Thoracic aorta (tissue), 2 donors: ENCODE measurements at regions not wholly inside any gene's neighbourhood (a gene's known extent, or its start where the extent isn't known, plus 50 kb on each side); places are given as distances from the start of the nearest gene placed in this dataset.
A peak's percentile ranks its signal among the peaks of the same experiment; 100 is the strongest.

Experiments used
- ATAC-seq: fragments of 150-250 bp; one replicate; pipeline ENCODE4 v1.8.0; 2017; ENCODE audit warnings: low read depth; ENCODE audit not compliant: insufficient number of reproducible peaks, low FRiP score
- DNase-seq: peaks from one replicate; pipeline ENCODE4 v3.0.0-alpha.2; 2020; ENCODE audit warnings: low spot score
- H3K27ac ChIP-seq, 2 donors: fragments of 200-600 bp; sonication (generic); 1 replicate in 1 of 2; 2 replicates in 1 of 2; pipeline ENCODE4 v1.5.1; 2016; ENCODE audit warnings: mild to moderate bottlenecking in 2 of 2, moderate library complexity in 2 of 2
- H3K27me3 ChIP-seq: fragments of 200-600 bp; sonication (generic); replicated peaks from 2 replicates; pipeline ENCODE4 v1.6.0; 2016; ENCODE audit warnings: mild to moderate bottlenecking; ENCODE audit not compliant: insufficient read depth
- H3K36me3 ChIP-seq: fragments of 200-600 bp; sonication (generic); one replicate; pipeline ENCODE4 v1.5.1; 2016
- H3K4me1 ChIP-seq, 2 donors: fragments of 200-600 bp; sonication (generic); 1 replicate in 1 of 2; 2 replicates in 1 of 2; pipeline versions ENCODE4 v1.5.1 to v1.6.0; 2016; ENCODE audit warnings: low read depth in 2 of 2, mild to moderate bottlenecking in 1 of 2; ENCODE audit not compliant: control insufficient read depth in 1 of 2
- H3K4me3 ChIP-seq: fragments of 200-600 bp; sonication (generic); 2 replicates; pipeline ENCODE4 v1.5.1; 2016; ENCODE audit warnings: mild to moderate bottlenecking
- H3K9me3 ChIP-seq: fragments of 200-600 bp; sonication (generic); 2 replicates; pipeline ENCODE4 v1.5.1; 2016
- CTCF ChIP-seq: fragments of 200-600 bp; sonication (generic); IDR thresholded peaks from one replicate; pipeline ENCODE4 v1.5.1; 2019; ENCODE audit warnings: antibody characterized with exemption

- DNase-seq (no peak), ATAC-seq (no peak)
- H3K9me3 ChIP-seq, result no peaks in the 10 kb centered on the region
- no peak overlapping the region for H3K4me3 ChIP-seq
- no peak for TF ChIP-seq CTCF
- peaks cover 19 to 37% of the 10 kb centered on the region in 2 donors for H3K4me1 ChIP-seq
- H3K36me3 ChIP-seq, result no peaks in the 10 kb centered on the region
- no peak overlapping the region for H3K27ac ChIP-seq
- H3K27me3 ChIP-seq, result no peaks in the 10 kb centered on the region
These were observed 708.4 kb upstream of the CITED2 start for GRCh38 chr6:140082867-140083297.

GRCh38 chr6:140079328-140079727 lies 704.9 kb upstream of the CITED2 start:
- DNase-seq, result no peak
- Histone ChIP-seq H3K27me3 (no peaks in the 10 kb centered on the region), H3K9me3 (no peaks in the 10 kb centered on the region), H3K36me3 (no peaks in the 10 kb centered on the region), H3K27ac (peak overlapping the region; percentile 59 to 66), H3K4me3 (peak overlapping the region; percentile 57), H3K4me1 (peaks cover 21 to 44% of the 10 kb centered on the region in 2 donors)
- peak; percentile 65 for ATAC-seq
- TF ChIP-seq CTCF, result no peak

GRCh38 chr6:140078561-140079125 lies 704.2 kb upstream of the CITED2 start:
- DNase-seq (no peak), ATAC-seq (no peak)
- H3K36me3 ChIP-seq, result no peaks in the 10 kb centered on the region
- peak overlapping the region; percentile 59 to 66 for H3K27ac ChIP-seq
- TF ChIP-seq CTCF, result no peak
- peaks cover 21 to 43% of the 10 kb centered on the region in 2 donors for H3K4me1 ChIP-seq
- H3K27me3 ChIP-seq, result no peaks in the 10 kb centered on the region
- H3K9me3 ChIP-seq, result no peaks in the 10 kb centered on the region
- peak overlapping the region; percentile 57 for H3K4me3 ChIP-seq

GRCh38 chr6:140077827-140078560 lies 703.5 kb upstream of the CITED2 start:
- Histone ChIP-seq H3K27me3 (no peaks in the 10 kb centered on the region), H3K4me1 (peaks cover 19 to 43% of the 10 kb centered on the region in 2 donors), H3K36me3 (no peaks in the 10 kb centered on the region), H3K27ac (peak overlapping the region; percentile 59 to 66), H3K9me3 (no peaks in the 10 kb centered on the region), H3K4me3 (no peak overlapping the region)
- ATAC-seq (no peak), DNase-seq (no peak)
- TF ChIP-seq CTCF, result no peak

GRCh38 chr6:140076105-140076504 lies 701.7 kb upstream of the CITED2 start:
- Histone ChIP-seq H3K27ac (no peak overlapping the region), H3K9me3 (no peaks in the 10 kb centered on the region), H3K36me3 (no peaks in the 10 kb centered on the region), H3K27me3 (no peaks in the 10 kb centered on the region), H3K4me1 (peaks cover 29 to 49% of the 10 kb centered on the region in 2 donors), H3K4me3 (no peak overlapping the region)
- DNase-seq (no peak), ATAC-seq (no peak)
- TF ChIP-seq CTCF, result no peak
